IPS DF 4.7 (cell line): ENCODE measurements at regions not wholly inside any gene's neighbourhood (a gene's known extent, or its start where the extent isn't known, plus 50 kb on each side); places are given as distances from the start of the nearest gene placed in this dataset.

ENCODE experiments used
- DNase-seq: peaks from one replicate; pipeline ENCODE4 v3.0.0-alpha.2; 2013; ENCODE audit warnings: low spot score; ENCODE audit errors: extremely low read depth

GRCh38 chr6:93968126-93968525 lies 548.8 kb upstream of the EPHA7 start:
- DNase-seq: no peak

DNA sequence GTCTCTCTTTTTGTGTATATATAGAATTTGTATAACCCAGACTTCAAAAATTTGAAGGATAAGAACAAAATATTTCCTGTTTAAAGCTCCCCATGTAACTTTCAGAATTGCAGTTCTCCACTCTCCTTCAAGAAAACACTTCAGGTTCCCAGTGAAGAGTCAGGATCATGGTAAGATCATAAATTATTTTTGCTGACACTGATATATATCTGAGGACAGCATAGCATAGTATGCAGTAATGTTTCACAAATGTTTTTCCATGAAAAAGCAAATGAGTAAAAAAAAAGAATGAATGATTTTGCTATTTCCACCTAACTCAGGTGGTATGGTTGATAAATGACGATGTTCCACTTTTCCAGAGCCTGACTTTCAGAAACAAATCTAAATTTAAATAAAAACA lies 545.6 kb upstream of the EPHA7 start:
- no peak for DNase-seq

GRCh38 chr6:93964321-93964720 lies 545.0 kb upstream of the EPHA7 start:
- no peak for DNase-seq

DNA sequence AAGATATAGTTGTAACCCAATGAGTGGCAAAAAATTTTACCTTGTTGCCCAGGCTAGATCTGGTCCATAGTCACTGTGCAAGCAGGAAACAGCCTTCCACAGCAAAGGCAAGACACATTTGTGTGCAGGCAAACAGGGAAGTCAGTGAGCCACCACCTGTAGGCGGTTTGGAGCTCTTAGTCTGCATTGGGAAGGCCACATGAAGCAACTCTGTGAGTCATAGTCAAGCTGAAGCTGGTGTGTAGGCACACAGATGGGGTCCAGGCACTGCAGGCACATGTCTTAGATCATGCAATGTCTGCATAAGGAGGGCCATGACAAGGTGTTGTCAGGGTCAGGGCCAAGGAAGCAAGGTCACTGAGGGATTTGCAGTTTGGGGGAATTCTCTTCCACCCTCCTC lies 543.2 kb upstream of the EPHA7 start:
- no peak for DNase-seq

- no peak for DNase-seq
These were observed 535.2 kb upstream of the EPHA7 start for GRCh38 chr6:93954584-93954983.

GRCh38 chr6:93943661-93944060 lies 524.3 kb upstream of the EPHA7 start:
- no peak for DNase-seq

GRCh38 chr6:93940381-93940780 lies 521.0 kb upstream of the EPHA7 start:
- DNase-seq: no peak

GRCh38 chr6:93932175-93932574 lies 512.8 kb upstream of the EPHA7 start:
- DNase-seq: no peak

DNA sequence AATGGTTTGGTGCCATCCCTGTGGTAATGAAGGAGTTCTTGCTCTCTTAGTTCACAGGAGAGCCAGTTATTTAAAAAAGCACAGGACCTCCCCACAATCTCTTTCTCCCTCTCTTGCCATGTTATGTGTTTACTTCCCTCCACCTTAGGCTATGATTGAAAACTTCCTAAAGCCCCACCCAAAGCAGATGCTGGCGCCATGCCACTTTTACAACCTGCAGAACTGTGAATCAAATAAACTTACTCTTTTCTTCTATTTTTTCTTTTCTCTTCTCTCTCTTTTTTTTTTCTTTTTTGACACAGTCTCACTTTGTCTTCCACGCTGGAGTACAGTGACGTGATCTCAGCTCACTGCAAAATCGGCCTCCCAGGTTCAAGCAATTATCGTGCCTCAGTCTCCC lies 508.4 kb upstream of the EPHA7 start:
- DNase-seq: no peak

GRCh38 chr6:93919365-93919764 lies 500.0 kb upstream of the EPHA7 start:
- no peak for DNase-seq

DNA sequence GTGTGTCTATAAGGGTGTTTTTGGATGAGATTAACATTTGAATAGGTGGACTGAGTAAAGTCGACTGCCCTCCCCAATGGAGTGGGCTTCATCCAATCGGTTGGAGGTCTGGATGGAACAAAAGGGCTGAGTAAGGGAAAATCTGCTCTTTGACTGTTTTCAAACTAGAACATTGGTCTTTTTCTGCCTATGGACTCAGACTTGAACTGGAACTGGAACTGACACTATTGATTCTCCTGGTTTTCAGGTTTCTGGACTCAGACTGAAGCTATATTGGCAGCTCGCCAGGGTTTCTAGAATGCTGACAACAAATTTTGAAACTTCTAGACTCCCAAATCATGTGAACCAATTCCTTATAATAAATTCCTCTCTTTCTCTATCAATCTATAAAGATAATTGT lies 498.9 kb upstream of the EPHA7 start:
- DNase-seq: no peak

- no peak for DNase-seq
These were observed 497.9 kb upstream of the EPHA7 start for GRCh38 chr6:93917216-93917615.

GRCh38 chr6:93916716-93917115 lies 497.4 kb upstream of the EPHA7 start:
- no peak for DNase-seq

- no peak for DNase-seq
These were observed 496.6 kb upstream of the EPHA7 start for GRCh38 chr6:93915961-93916360.

DNA sequence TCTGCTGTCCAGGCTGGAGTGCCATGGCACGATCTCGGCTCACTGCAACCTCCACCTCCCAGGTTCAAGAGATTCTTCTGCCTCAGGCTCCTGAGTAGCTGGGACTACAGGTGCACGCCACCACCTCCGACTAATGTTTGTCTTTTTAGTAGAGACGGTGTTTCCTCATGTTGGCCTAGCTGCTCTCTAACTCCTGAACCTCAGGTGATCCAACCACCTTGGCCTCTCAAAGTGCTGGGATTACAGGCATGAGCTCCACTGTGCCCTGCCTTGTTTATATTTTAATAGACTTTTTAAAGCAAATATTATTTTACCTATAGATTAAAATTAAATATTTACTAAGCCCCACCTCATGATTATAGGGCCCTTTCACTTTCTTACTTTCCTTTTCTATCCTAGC lies 483.2 kb upstream of the EPHA7 start:
- no peak for DNase-seq

GRCh38 chr6:93900142-93900541 lies 480.8 kb upstream of the EPHA7 start:
- DNase-seq: no peak

GRCh38 chr6:93896081-93896480 lies 476.7 kb upstream of the EPHA7 start:
- no peak for DNase-seq

GRCh38 chr6:93894521-93894920 lies 475.2 kb upstream of the EPHA7 start:
- no peak for DNase-seq

- DNase-seq: no peak
These were observed 470.4 kb upstream of the EPHA7 start for GRCh38 chr6:93889713-93890112.

DNA sequence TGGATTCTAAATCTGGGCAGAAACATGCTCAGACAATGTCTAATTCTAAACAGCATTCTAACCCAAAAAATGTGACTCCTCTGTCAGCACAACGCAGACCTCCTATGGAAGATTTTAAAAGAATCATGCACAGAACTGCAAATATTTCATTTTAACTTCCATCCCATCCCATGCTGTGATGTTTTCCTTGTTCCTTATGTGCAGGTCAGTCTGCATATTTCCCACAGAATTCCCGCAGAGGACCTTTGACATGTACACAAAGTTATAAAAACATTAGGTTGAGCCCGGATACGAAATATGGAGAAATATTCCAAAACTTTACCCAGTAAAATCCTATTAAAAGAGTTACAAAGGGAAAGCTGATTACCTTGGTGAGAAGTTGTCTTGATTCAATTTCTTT lies 467.1 kb upstream of the EPHA7 start:
- no peak for DNase-seq

DNA sequence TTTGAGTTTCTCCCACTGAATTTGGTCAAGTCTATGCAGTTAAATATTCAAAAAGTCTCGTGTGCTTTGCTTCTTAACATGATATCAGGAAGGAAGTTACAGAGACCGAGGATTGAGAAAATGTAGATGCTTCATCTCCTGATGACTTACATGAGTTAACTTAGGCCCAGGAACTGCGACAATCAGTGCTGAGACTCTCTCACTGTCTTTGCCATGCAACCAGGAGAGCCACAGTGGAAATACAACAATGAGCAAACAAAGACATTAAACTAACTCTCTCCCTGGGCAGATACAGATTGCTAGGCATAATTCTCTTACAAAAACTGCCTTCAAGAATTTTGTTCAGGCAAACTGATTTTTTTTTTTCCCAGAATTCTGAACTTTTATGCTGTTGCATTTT lies 440.6 kb upstream of the EPHA7 start:
- no peak for DNase-seq

GRCh38 chr6:93858213-93858612 lies 438.9 kb upstream of the EPHA7 start:
- no peak for DNase-seq

- DNase-seq: no peak
These were observed 430.5 kb upstream of the EPHA7 start for GRCh38 chr6:93849857-93850256.

DNA sequence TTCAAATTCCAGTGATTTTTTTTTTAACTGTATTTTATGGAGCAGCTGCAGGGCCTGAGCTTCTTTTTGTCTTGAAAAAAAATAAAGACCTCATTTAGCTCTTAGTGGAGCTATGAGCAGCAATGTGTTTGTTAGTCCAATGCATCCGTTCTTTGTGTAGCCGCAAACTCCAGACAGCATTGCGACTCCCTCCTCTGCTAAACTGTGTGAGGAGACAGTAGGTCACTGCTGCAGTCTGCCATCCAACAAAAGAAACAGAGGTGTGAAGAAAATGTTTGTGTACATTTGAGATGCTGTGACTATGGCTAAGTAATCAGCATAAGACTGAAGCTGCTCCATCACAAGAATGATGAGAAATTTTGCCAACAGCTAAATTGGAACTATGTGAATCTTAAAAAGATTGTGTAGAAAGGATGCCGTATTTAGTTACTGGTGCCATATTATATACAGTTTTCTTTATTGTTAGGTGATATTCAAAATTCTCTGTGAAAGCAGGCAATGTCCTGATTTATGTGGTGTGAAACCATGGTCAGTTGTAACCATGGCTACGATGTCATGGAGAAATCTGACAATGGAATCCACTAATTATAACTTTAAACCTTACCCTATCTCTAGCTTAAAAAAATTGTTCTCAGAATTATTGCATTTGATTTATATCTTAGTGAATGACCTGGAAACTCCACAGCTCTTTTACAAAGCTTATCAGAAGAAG lies 428.8 kb upstream of the EPHA7 start:
- DNase-seq: no peak
